HFF-Myc (cell line): ENCODE measurements at regions not wholly inside any gene's neighbourhood (a gene's known extent, or its start where the extent isn't known, plus 50 kb on each side); places are given as distances from the start of the nearest gene placed in this dataset.

Experiments used
- DNase-seq: peaks from one replicate; pipeline ENCODE4 v3.0.0-alpha.2; 2011; ENCODE audit warnings: low read depth; ENCODE audit errors: extremely low read depth
- H3K4me3 ChIP-seq: replicated peaks from 2 replicates; pipeline ENCODE4 v1.5.1; 2011; ENCODE audit warnings: low read depth, mild to moderate bottlenecking, control low read depth, low read length
- CTCF ChIP-seq: IDR thresholded peaks from 2 replicates; pipeline ENCODE4 v1.5.1; 2012; ENCODE audit warnings: mild to moderate bottlenecking, low read depth, low read length, control low read depth; ENCODE audit errors: missing control alignments

- TF ChIP-seq CTCF: no peak
- DNase-seq: no peak
- no peak overlapping the region for H3K4me3 ChIP-seq
Measured at GRCh38 chr12:88958946-88959345, 378.7 kb upstream of the KITLG start.

- TF ChIP-seq CTCF: no peak
- DNase-seq: no peak
- no peak overlapping the region for H3K4me3 ChIP-seq
Measured at GRCh38 chr12:88958153-88958552, 377.9 kb upstream of the KITLG start.

GRCh38 chr12:88957358-88957757, 377.1 kb upstream of the KITLG start:
- H3K4me3 ChIP-seq: no peak overlapping the region
- no peak for TF ChIP-seq CTCF
- DNase-seq: no peak

GRCh38 chr12:88955531-88955930, 375.3 kb upstream of the KITLG start:
- DNase-seq: no peak
- no peak overlapping the region for H3K4me3 ChIP-seq
- no peak for TF ChIP-seq CTCF

GRCh38 chr12:88953029-88953586, 372.8 kb upstream of the KITLG start:
- DNase-seq: no peak
- no peak for TF ChIP-seq CTCF
- H3K4me3 ChIP-seq: no peak overlapping the region

- TF ChIP-seq CTCF: no peak
- no peak overlapping the region for H3K4me3 ChIP-seq
- DNase-seq: no peak
Measured at GRCh38 chr12:88952562-88952942, 372.3 kb upstream of the KITLG start.

- H3K4me3 ChIP-seq: no peak overlapping the region
- no peak for DNase-seq
- TF ChIP-seq CTCF: no peak
Measured at GRCh38 chr12:88951860-88952561, 371.7 kb upstream of the KITLG start.
